ENCODE measurements at regions not wholly inside any gene's neighbourhood (a gene's known extent, or its start where the extent isn't known, plus 50 kb on each side); places are given as distances from the start of the nearest gene placed in this dataset.

DNA sequence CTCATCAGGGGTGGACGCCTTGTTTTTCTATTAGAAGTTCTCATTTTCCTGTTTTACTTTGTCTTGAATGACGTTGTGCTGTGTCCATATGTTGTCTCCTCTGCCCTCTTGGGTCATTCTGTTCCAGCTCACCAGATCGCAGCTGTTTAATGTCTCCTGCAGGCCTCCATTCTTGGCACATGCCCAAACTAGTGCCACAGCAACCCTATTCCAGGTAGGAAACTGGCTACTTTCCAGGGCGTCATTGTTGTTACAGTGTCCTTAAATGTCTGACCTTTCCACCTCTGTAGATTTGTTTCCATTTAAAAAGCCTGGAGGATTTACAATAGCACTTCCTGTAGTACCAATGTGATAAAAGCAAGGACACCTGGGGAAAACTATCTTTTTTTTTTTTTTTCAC lies 500.7 kb downstream of the METTL4 start:
- no peak for TF ChIP-seq CTCF (IDR thresholded peaks at IDR 0.05; ENCODE audit: low read depth, low read length)
- no peak for DNase-seq (ENCODE audit: extremely low read depth, low read depth)

DNA sequence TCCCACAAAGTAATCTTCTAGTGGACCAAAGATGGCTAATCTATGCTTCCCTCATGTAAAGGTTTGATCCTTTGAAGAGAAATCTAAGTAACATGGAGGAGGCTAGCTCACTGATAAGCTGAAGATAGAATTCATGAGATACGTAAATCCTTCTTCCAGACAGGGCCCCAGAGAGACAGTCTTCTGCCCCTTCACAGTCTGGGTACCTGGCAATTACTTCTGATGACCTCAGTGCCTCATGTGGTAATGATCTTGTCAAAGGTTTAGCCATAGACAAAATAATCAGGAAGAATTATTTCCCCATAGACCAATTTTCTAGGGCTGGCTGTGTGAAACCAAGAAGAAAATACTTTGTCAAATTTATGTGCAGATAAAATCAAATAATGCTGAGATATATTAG lies 495.8 kb downstream of the METTL4 start:
- TF ChIP-seq CTCF (IDR thresholded peaks at IDR 0.05; ENCODE audit: low read depth, low read length) = no peak
- no peak for DNase-seq (ENCODE audit: extremely low read depth, low read depth)

DNA sequence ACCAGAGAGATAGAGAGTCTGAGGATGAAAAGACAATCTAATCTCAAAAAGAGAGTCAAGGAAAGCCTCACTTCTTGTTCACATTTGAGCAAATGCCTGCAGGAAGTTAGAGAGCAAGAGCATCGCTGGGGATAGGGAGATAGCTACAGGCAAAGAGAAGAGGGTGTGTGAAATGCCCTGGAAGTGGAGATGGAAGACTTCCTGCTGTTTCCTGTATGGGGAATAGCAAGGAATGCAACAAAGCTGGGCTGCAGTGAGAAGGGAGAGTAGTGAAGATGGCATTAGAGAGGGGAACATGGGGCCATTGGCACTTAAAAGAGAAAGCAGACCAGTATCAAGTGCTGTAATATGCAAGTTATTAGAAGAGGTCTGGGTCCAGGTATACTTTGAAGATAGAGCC lies 488.6 kb downstream of the METTL4 start:
- TF ChIP-seq CTCF (IDR thresholded peaks at IDR 0.05; ENCODE audit: low read depth, low read length) = no peak
- no peak for DNase-seq (ENCODE audit: extremely low read depth, low read depth)

- no peak for DNase-seq (ENCODE audit: extremely low read depth, low read depth)
- TF ChIP-seq CTCF (IDR thresholded peaks at IDR 0.05; ENCODE audit: low read depth, low read length) = no peak
Observed at GRCh38 chr18:2083691-2084090, 487.6 kb downstream of the METTL4 start.

DNA sequence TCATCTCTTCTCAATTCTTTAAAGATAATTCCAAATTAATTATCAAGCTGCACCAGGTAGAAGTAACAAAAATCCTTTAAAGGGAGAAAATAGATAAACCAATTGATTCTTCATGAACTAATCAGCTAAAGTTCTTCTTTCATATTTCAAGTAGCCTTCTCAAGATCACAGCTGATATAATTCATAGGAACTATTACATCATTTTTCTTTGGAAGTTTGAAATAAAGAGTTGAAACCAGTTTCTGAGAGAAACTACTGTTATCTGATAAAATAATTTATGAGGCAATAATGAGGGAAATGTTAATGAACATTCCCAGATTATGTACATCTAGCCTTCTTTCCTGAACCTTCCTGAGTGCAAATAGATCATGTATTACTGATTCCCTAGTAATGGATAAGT lies 484.9 kb downstream of the METTL4 start:
- DNase-seq (ENCODE audit: extremely low read depth, low read depth) = no peak
- TF ChIP-seq CTCF (IDR thresholded peaks at IDR 0.05; ENCODE audit: low read depth, low read length) = no peak

DNA sequence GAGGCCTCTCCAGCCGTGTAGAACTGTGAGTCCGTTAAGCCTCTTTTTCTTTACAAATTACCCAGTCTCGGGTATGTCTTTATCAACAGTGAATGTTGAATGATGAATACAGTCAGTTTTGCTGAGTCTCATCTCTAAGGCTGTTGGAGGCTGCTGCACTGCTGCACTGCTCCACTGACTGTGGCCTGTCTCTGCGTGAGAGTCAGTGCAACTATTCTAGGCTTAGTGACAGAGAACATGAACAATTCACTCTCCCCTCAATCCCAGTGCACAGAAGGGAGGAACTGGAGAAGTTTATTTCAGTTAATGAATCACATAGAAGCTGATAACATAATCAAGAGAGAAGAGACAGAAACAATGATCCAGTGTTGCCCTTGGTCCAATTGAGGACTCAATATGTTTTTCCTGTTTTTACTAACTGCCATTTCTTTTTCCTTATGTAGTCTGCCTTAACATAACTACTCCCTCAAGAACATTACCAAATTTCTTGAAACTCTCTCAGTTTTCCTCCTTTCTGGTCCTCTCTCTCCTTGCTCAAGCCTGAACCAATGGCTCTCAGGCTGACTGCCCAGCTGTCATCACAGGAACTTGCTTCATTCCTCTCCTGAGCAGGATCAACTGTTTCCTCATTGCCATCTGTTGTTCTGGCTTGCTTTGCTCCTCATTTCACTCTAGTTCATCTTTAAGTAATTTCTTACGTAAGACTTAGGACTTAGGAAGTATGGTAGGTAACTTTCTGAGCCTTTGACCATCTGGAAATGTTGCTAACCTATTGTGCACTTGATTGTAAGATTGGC lies 483.2 kb downstream of the METTL4 start:
- no peak for TF ChIP-seq CTCF (IDR thresholded peaks at IDR 0.05; ENCODE audit: low read depth, low read length)
- no peak for DNase-seq (ENCODE audit: extremely low read depth, low read depth)

GRCh38 chr18:2089396-2089795 lies 481.9 kb downstream of the METTL4 start:
- DNase-seq (ENCODE audit: extremely low read depth, low read depth) = no peak
- no peak for TF ChIP-seq CTCF (IDR thresholded peaks at IDR 0.05; ENCODE audit: low read depth, low read length)

All from AG09319 (cell line).